HCT116 (cell line): ENCODE measurements at regions not wholly inside any gene's neighbourhood (a gene's known extent, or its start where the extent isn't known, plus 50 kb on each side); places are given as distances from the start of the nearest gene placed in this dataset.

ENCODE experiments used
- ATAC-seq: fragments of 200-7000 bp; cut with Tn5 transposase; 2 replicates; pipeline ENCODE4 v1.9.1; 2020; ENCODE audit warnings: mild to moderate bottlenecking, moderate library complexity
- BruUV-seq: library from RNA; stranded (reverse); fragments of 400-500 nt; replicated peaks from 2 replicates; lab custom pipeline; 2021; lab: Mats Ljungman, UMichigan
- CTCF ChIA-PET: fragments of 300-600 bp; sonication (Branson Sonifier 250); formaldehyde crosslinking; loops from one replicate; lab custom pipeline; 2021; ENCODE audit warnings: antibody characterized with exemption; lab: Charles Lee
- POLR2A ChIA-PET: fragments of 300-600, 350-600 bp; sonication (Branson Sonifier 250); formaldehyde crosslinking; loops from one replicate; lab custom pipeline; 2021; ENCODE audit warnings: antibody characterized with exemption; lab: Charles Lee
- RAD21 ChIA-PET, 2 experiments: fragments of 300-600 bp; sonication (Branson Sonifier 250); formaldehyde crosslinking; loops; one replicate each; lab custom pipeline; 2023; ENCODE audit warnings: low total read pairs in 2 of 2; ENCODE audit not compliant: uncharacterized antibody in 2 of 2, unreplicated experiment in 2 of 2, low non-redundant PET in 1 of 2; lab: Charles Lee
- DNase-seq: peaks from one replicate; pipeline ENCODE4 v3.0.0-alpha.2; 2010; ENCODE audit warnings: low read depth, low spot score
- H2AFZ ChIP-seq: fragments of 200-600 bp; shearing (Covaris generic), sonication (generic); 2 replicates; pipeline ENCODE4 v1.6.1; 2017; ENCODE audit warnings: low read depth, mixed run types, mixed read lengths, antibody characterized with exemption, low read length; ENCODE audit not compliant: poor library complexity, severe bottlenecking
- H3K27ac ChIP-seq: 2 replicates; pipeline ENCODE4 v1.5.1; 2012; ENCODE audit warnings: low read depth, low read length
- H3K27me3 ChIP-seq: fragments of 200-600 bp; sonication (generic); 2 replicates; pipeline ENCODE4 v1.6.1; 2016; ENCODE audit warnings: mixed run types, low read length, mixed read lengths; ENCODE audit not compliant: insufficient read depth
- H3K36me3 ChIP-seq, 2 experiments: fragments of 200-500 bp in 1 of 2; fragments of 200-600 bp in 1 of 2; sonication (Bioruptor generic) in 1 of 2; sonication (generic) in 1 of 2; 2 replicates each; pipeline versions ENCODE4 v1.5.1 to v1.6.1; 2014 to 2016; ENCODE audit warnings: low read length in 2 of 2, inconsistent platforms in 1 of 2, mixed read lengths in 1 of 2, mixed run types in 1 of 2; ENCODE audit not compliant: insufficient read depth in 2 of 2, control insufficient read depth in 1 of 2
- H3K4me1 ChIP-seq, 2 experiments: fragments of 200-600 bp in 1 of 2; sonication (generic) in 1 of 2; 2 replicates each; pipeline versions ENCODE4 v1.5.1 to v1.6.1; 2012 to 2017; ENCODE audit warnings: low read length in 2 of 2, inconsistent platforms in 1 of 2, mild to moderate bottlenecking in 1 of 2, mixed read lengths in 1 of 2, mixed run types in 1 of 2, moderate library complexity in 1 of 2; ENCODE audit not compliant: insufficient read depth in 2 of 2, control insufficient read depth in 1 of 2
- H3K4me2 ChIP-seq: fragments of 200-600 bp; sonication (generic); 2 replicates; pipeline ENCODE4 v1.6.1; 2017; ENCODE audit warnings: mixed run types, low read length, mixed read lengths
- H3K4me3 ChIP-seq, 2 experiments: fragments of 200-600 bp in 1 of 2; sonication (generic) in 1 of 2; replicated peaks in 1 of 2; 2 replicates each; pipeline ENCODE4 v1.5.1; 2011 to 2016; ENCODE audit warnings: low read length in 2 of 2, control low read depth in 1 of 2, low read depth in 1 of 2, mild to moderate bottlenecking in 1 of 2, mixed read lengths in 1 of 2, mixed run types in 1 of 2
- H3K79me2 ChIP-seq: fragments of 200-600 bp; sonication (generic); 2 replicates; pipeline ENCODE4 v1.6.1; 2017; ENCODE audit warnings: mild to moderate bottlenecking, mixed run types, low read length, moderate library complexity, mixed read lengths; ENCODE audit not compliant: insufficient read depth
- H3K9ac ChIP-seq: fragments of 200-600 bp; sonication (generic); 2 replicates; pipeline ENCODE4 v1.6.1; 2016; ENCODE audit warnings: low read length, mixed read lengths
- H3K9me2 ChIP-seq: fragments of 200-600 bp; sonication (generic), shearing (Covaris generic); 2 replicates; pipeline ENCODE4 v1.6.1; 2017; ENCODE audit warnings: mixed run types, mild to moderate bottlenecking, moderate library complexity; ENCODE audit not compliant: insufficient read depth
- H3K9me3 ChIP-seq, 2 experiments: fragments of 200-500 bp in 1 of 2; fragments of 200-600 bp in 1 of 2; sonication (Bioruptor generic) in 1 of 2; sonication (generic) in 1 of 2; 2 replicates each; pipeline ENCODE4 v1.6.1; 2014 to 2017; ENCODE audit warnings: low read length in 2 of 2, mixed read lengths in 2 of 2, inconsistent platforms in 1 of 2, low read depth in 1 of 2, mild to moderate bottlenecking in 1 of 2, mixed run types in 1 of 2, moderate library complexity in 1 of 2; ENCODE audit not compliant: control insufficient read depth in 1 of 2, insufficient read depth in 1 of 2
- H4K20me1 ChIP-seq: fragments of 200-600 bp; sonication (generic), shearing (Covaris generic); 2 replicates; pipeline ENCODE4 v1.6.1; 2017; ENCODE audit warnings: mixed run types, mild to moderate bottlenecking, moderate library complexity; ENCODE audit not compliant: insufficient read depth
- ATF3 ChIP-seq: IDR thresholded peaks from 2 replicates; pipeline ENCODE4 v1.6.1; 2012
- CEBPB ChIP-seq: IDR thresholded peaks from 2 replicates; pipeline ENCODE4 v1.6.1; 2012; ENCODE audit warnings: low read depth
- ELF1 ChIP-seq: IDR thresholded peaks from 2 replicates; pipeline ENCODE4 v1.6.1; 2012; ENCODE audit warnings: low read depth, borderline replicate concordance
- EZH2 ChIP-seq: fragments of 200-600 bp; sonication (generic); IDR thresholded peaks from 2 replicates; pipeline ENCODE4 v1.6.1; 2017; ENCODE audit warnings: antibody characterized with exemption, mixed run types
- EZH2phosphoT487 ChIP-seq: fragments of 200-600 bp; IDR thresholded peaks from 2 replicates; pipeline ENCODE4 v1.6.1; 2018; ENCODE audit warnings: antibody characterized with exemption, borderline replicate concordance
- FOSL1 ChIP-seq: IDR thresholded peaks from 2 replicates; pipeline ENCODE4 v1.6.1; 2012; ENCODE audit warnings: low read depth
- POLR2AphosphoS5 ChIP-seq: IDR thresholded peaks from 2 replicates; pipeline ENCODE4 v1.6.1; 2011; ENCODE audit warnings: mild to moderate bottlenecking, low read depth, low read length, moderate library complexity
- SIN3A ChIP-seq: IDR thresholded peaks from 2 replicates; pipeline ENCODE4 v1.6.1; 2012; ENCODE audit warnings: low read depth
- SRF ChIP-seq: IDR thresholded peaks from 2 replicates; pipeline ENCODE4 v1.6.1; 2012; ENCODE audit warnings: low read depth
- ZFX ChIP-seq: fragments of 450-650 bp; IDR thresholded peaks from 2 replicates; pipeline ENCODE4 v1.6.1; 2017
- intact Hi-C: fragments of 100-400 bp; cut with micrococcal nuclease; formaldehyde crosslinking; loops from 2 replicates; pipeline ENCODE4 v1.10.0; 2022
- TF ChIP-seq, protein P1 (sequence below): IDR thresholded peaks from 2 replicates; pipeline ENCODE4 v1.6.1; 2012; ENCODE audit warnings: low read depth

GRCh38 chr2:217459680-217460405, 543.0 kb downstream of the TNS1 start:
- Histone ChIP-seq H3K4me1 (no peaks in the 10 kb centered on the region), H3K36me3 (no peaks in the 10 kb centered on the region), H3K9ac (no peak overlapping the region), H3K27me3 (peaks cover 56% of the 10 kb centered on the region), H3K9me3 (no peaks in the 10 kb centered on the region), H3K4me3 (no peak overlapping the region), H3K27ac (no peak overlapping the region), H2AFZ (no peak overlapping the region), H3K4me2 (no peak overlapping the region), H4K20me1 (no peaks in the 10 kb centered on the region)
- intact Hi-C loops: no loop called here
- no peak for DNase-seq
- BruUV-seq: no TSS peak
- ATAC-seq: no peak
- POLR2A ChIA-PET: no interaction called here
- TF ChIP-seq ATF3 (no peak), CEBPB (no peak), ZFX (no peak), EZH2 (no peak), FOSL1 (no peak), EZH2phosphoT487 (no peak), ELF1 (no peak), SIN3A (no peak), SRF (no peak), POLR2AphosphoS5 (no peak)
- TF ChIP-seq, protein P1, sequence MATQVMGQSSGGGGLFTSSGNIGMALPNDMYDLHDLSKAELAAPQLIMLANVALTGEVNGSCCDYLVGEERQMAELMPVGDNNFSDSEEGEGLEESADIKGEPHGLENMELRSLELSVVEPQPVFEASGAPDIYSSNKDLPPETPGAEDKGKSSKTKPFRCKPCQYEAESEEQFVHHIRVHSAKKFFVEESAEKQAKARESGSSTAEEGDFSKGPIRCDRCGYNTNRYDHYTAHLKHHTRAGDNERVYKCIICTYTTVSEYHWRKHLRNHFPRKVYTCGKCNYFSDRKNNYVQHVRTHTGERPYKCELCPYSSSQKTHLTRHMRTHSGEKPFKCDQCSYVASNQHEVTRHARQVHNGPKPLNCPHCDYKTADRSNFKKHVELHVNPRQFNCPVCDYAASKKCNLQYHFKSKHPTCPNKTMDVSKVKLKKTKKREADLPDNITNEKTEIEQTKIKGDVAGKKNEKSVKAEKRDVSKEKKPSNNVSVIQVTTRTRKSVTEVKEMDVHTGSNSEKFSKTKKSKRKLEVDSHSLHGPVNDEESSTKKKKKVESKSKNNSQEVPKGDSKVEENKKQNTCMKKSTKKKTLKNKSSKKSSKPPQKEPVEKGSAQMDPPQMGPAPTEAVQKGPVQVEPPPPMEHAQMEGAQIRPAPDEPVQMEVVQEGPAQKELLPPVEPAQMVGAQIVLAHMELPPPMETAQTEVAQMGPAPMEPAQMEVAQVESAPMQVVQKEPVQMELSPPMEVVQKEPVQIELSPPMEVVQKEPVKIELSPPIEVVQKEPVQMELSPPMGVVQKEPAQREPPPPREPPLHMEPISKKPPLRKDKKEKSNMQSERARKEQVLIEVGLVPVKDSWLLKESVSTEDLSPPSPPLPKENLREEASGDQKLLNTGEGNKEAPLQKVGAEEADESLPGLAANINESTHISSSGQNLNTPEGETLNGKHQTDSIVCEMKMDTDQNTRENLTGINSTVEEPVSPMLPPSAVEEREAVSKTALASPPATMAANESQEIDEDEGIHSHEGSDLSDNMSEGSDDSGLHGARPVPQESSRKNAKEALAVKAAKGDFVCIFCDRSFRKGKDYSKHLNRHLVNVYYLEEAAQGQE: no peak
- TF ChIP-seq, all 23 proteins: peak for 0
- H3K9me2 ChIP-seq: no peaks in the 10 kb centered on the region
- ChIA-PET RAD21 (no interaction called here), CTCF (no interaction called here)
- H3K79me2 ChIP-seq: no peaks in the 10 kb centered on the region
